HepG2 (cell line): ENCODE measurements at regions not wholly inside any gene's neighbourhood (a gene's known extent, or its start where the extent isn't known, plus 50 kb on each side); places are given as distances from the start of the nearest gene placed in this dataset.

ENCODE experiments used
- ATAC-seq: fragments of 200-7000 bp; cut with Tn5 transposase; 3 replicates; pipeline ENCODE4 v1.9.1; 2020; ENCODE audit warnings: mild to moderate bottlenecking, moderate library complexity
- BruUV-seq: library from RNA; stranded (reverse); fragments of 400-500 nt; replicated peaks from 2 replicates; lab custom pipeline; 2021; lab: Mats Ljungman, UMichigan
- CTCF ChIA-PET: fragments of 300-600 bp; formaldehyde crosslinking; extraction: SDS; loops from one replicate; lab custom pipeline; 2021; ENCODE audit warnings: low total read pairs, inconsistent platforms, low intra/inter-chr PET ratio; lab: Yijun Ruan, JAX
- POLR2A ChIA-PET: fragments of 350-600 bp; sonication (Branson Sonifier 250); formaldehyde crosslinking; loops from one replicate; lab custom pipeline; 2020; ENCODE audit warnings: antibody characterized with exemption, inconsistent platforms; lab: Yijun Ruan, JAX
- DNase-seq: peaks from one replicate; pipeline ENCODE4 v3.0.0-alpha.2; 2015; ENCODE audit warnings: low spot score
- FAIRE-seq: peaks from 3 replicates; lab custom pipeline; 2011; peaks lifted over from hg19 to GRCh38; lab: Jason Lieb, UNC
- H2AFZ ChIP-seq: one replicate; pipeline ENCODE4 v1.6.1; 2011; ENCODE audit warnings: low read length, inconsistent platforms
- H3K27ac ChIP-seq: fragments of 300-600 bp; 3 replicates; pipeline ENCODE4 v1.8.0; 2011; ENCODE audit warnings: mixed run types, mild to moderate bottlenecking, mixed read lengths, low read length, inconsistent platforms; ENCODE audit not compliant: insufficient read depth; ENCODE audit errors: extremely low read length
- H3K27me3 ChIP-seq, 2 experiments: fragments of 200-600 bp in 1 of 2; 2 replicates in 1 of 2; 3 replicates in 1 of 2; pipeline versions ENCODE4 v1.6.0 to v1.8.0; 2011; ENCODE audit warnings: low read length in 2 of 2, mild to moderate bottlenecking in 2 of 2, moderate library complexity in 2 of 2, inconsistent platforms in 1 of 2; ENCODE audit not compliant: insufficient read depth in 2 of 2, control insufficient read depth in 1 of 2
- H3K36me3 ChIP-seq, 2 experiments: fragments of 200-600 bp in 1 of 2; replicated peaks in 1 of 2; 2 replicates in 1 of 2; 3 replicates in 1 of 2; pipeline versions ENCODE4 v1.5.1 to v1.8.0; 2011; ENCODE audit warnings: low read length in 2 of 2, inconsistent platforms in 1 of 2; ENCODE audit not compliant: insufficient read depth in 2 of 2, control insufficient read depth in 1 of 2
- H3K4me1 ChIP-seq: 2 replicates; pipeline ENCODE4 v1.5.1; 2012; ENCODE audit warnings: low read length, inconsistent platforms; ENCODE audit not compliant: insufficient read depth
- H3K4me2 ChIP-seq: 2 replicates; pipeline ENCODE4 v1.6.0; 2011; ENCODE audit warnings: low read depth, low read length, inconsistent platforms
- H3K4me3 ChIP-seq, 3 experiments: fragments of 200-600 bp in 1 of 3; sonication (generic), shearing (Covaris generic) in 1 of 3; replicated peaks in 1 of 3; 2 replicates each; pipeline ENCODE4 v1.5.1; 2011 to 2016; ENCODE audit warnings: low read length in 3 of 3, inconsistent platforms in 2 of 3, low read depth in 2 of 3, mild to moderate bottlenecking in 2 of 3, control low read depth in 1 of 3, mixed read lengths in 1 of 3; ENCODE audit not compliant: insufficient read depth in 1 of 3
- H3K79me2 ChIP-seq: one replicate; pipeline ENCODE4 v1.6.1; 2011; ENCODE audit warnings: low read length, inconsistent platforms; ENCODE audit not compliant: insufficient read depth
- H3K9ac ChIP-seq: 2 replicates; pipeline ENCODE4 v1.6.0; 2011; ENCODE audit warnings: mild to moderate bottlenecking, low read depth, low read length, inconsistent platforms; ENCODE audit not compliant: insufficient read depth
- H3K9me3 ChIP-seq: 2 replicates; pipeline ENCODE4 v1.5.1; 2012; ENCODE audit warnings: mild to moderate bottlenecking, low read length
- H4K20me1 ChIP-seq: 2 replicates; pipeline ENCODE4 v1.6.0; 2011; ENCODE audit warnings: inconsistent platforms, mild to moderate bottlenecking, low read length, moderate library complexity; ENCODE audit not compliant: insufficient read depth
- GLI4 ChIP-seq: sonication (generic); formaldehyde crosslinking; IDR thresholded peaks from 2 replicates; pipeline ENCODE4 v1.5.1; 2020; ENCODE audit warnings: missing genetic modification reagents, mild to moderate bottlenecking, moderate library complexity, borderline replicate concordance
- IRX3 ChIP-seq: sonication (generic); formaldehyde crosslinking; IDR thresholded peaks from 2 replicates; pipeline ENCODE4 v1.8.1; 2023; ENCODE audit warnings: mild to moderate bottlenecking, low read depth, missing genetic modification reagents, borderline replicate concordance
- NFYB ChIP-seq: sonication (generic); formaldehyde crosslinking; IDR thresholded peaks from 2 replicates; pipeline ENCODE4 v1.4.0; 2020; ENCODE audit warnings: missing genetic modification reagents
- NR2F6 ChIP-seq, 2 experiments: IDR thresholded peaks; 2 replicates each; pipeline ENCODE4 v1.6.1; 2016; ENCODE audit warnings: antibody characterized with exemption in 1 of 2, mild to moderate bottlenecking in 1 of 2
- PATZ1 ChIP-seq: sonication (generic); formaldehyde crosslinking; IDR thresholded peaks from 2 replicates; pipeline ENCODE4 v1.4.0; 2020; ENCODE audit warnings: missing genetic modification reagents
- PTBP1 ChIP-seq: fragments of 200-400 bp; formaldehyde crosslinking; IDR thresholded peaks from 2 replicates; pipeline ENCODE4 v1.6.1; 2018; ENCODE audit warnings: low read length, low read depth; ENCODE audit not compliant: poor library complexity, severe bottlenecking
- RBAK ChIP-seq: sonication (generic); formaldehyde crosslinking; IDR thresholded peaks from 2 replicates; pipeline ENCODE4 v1.5.1; 2020; ENCODE audit warnings: mild to moderate bottlenecking, missing genetic modification reagents
- SATB2 ChIP-seq: sonication (generic); formaldehyde crosslinking; IDR thresholded peaks from 2 replicates; pipeline ENCODE4 v1.5.0; 2020; ENCODE audit warnings: missing genetic modification reagents
- ZHX1 ChIP-seq: sonication (generic); formaldehyde crosslinking; IDR thresholded peaks from 2 replicates; pipeline ENCODE4 v1.8.1; 2022; ENCODE audit warnings: low read depth, mild to moderate bottlenecking, missing genetic modification reagents
- ZNF230 ChIP-seq: sonication (generic); formaldehyde crosslinking; IDR thresholded peaks from 2 replicates; pipeline ENCODE4 v1.4.0; 2020; ENCODE audit warnings: mild to moderate bottlenecking, missing genetic modification reagents
- ZNF512B ChIP-seq: sonication (generic); formaldehyde crosslinking; IDR thresholded peaks from 2 replicates; pipeline ENCODE4 v1.5.1; 2020; ENCODE audit warnings: missing genetic modification reagents, mild to moderate bottlenecking, borderline replicate concordance
- ZNF775 ChIP-seq: sonication (generic); formaldehyde crosslinking; IDR thresholded peaks from 2 replicates; pipeline ENCODE4 v1.4.0; 2020; ENCODE audit warnings: missing genetic modification reagents, mild to moderate bottlenecking, moderate library complexity, borderline replicate concordance
- WGBS: methylation state at CpG from one replicate; pipeline ENCODE4 v1.1.6; 2017; ENCODE audit warnings: low lambda C conversion rate; 5-methylcytosine and 5-hydroxymethylcytosine counted together
- in situ Hi-C: cut with HindIII; loops from 2 replicates; pipeline ENCODE4 v1.10.0; 2017; ENCODE audit warnings: low pct_unique_long_range_greater_than_20kb; ENCODE audit not compliant: extremely low pct_ligation_motif_present
- intact Hi-C: fragments of 100-400 bp; cut with micrococcal nuclease; formaldehyde crosslinking; loops from one replicate; pipeline ENCODE4 v1.10.0; 2022; ENCODE audit not compliant: unreplicated experiment
- TF ChIP-seq, protein P1 (sequence below): sonication (generic); formaldehyde crosslinking; IDR thresholded peaks from 2 replicates; pipeline ENCODE4 v1.4.0; 2020; ENCODE audit warnings: missing genetic modification reagents

GRCh38 chr16:16877061-16877460 is 498.1 kb downstream of the NPIPA7 start:
- DNase-seq = no peak
- Histone ChIP-seq H3K4me3 (no peak overlapping the region), H3K27me3 (no peaks in the 10 kb centered on the region), H2AFZ (no peak overlapping the region), H3K9me3 (no peaks in the 10 kb centered on the region), H3K4me1 (no peaks in the 10 kb centered on the region), H3K79me2 (no peaks in the 10 kb centered on the region), H4K20me1 (no peaks in the 10 kb centered on the region), H3K4me2 (no peak overlapping the region), H3K9ac (no peak overlapping the region), H3K36me3 (no peaks in the 10 kb centered on the region), H3K27ac (no peak overlapping the region)
- intact Hi-C loops = no loop called here
- 4% methylated on average over 2 of the region's 2 CpGs for WGBS
- CTCF ChIA-PET = no interaction called here
- FAIRE-seq = no peak
- POLR2A ChIA-PET = no interaction called here
- no TSS peak for BruUV-seq
- in situ Hi-C loops = no loop called here
- no peak for ATAC-seq
- TF ChIP-seq IRX3 (CRISPR knock-in tag) (no peak), NFYB (no peak), RBAK (CRISPR knock-in tag) (no peak), GLI4 (CRISPR knock-in tag) (no peak), ZNF775 (CRISPR knock-in tag) (no peak), PTBP1 (no peak), ZNF512B (CRISPR knock-in tag) (no peak), SATB2 (no peak), ZNF230 (CRISPR knock-in tag) (no peak), NR2F6 (IDR thresholded peaks at IDR 0.05) (no peak), NR2F6 (CRISPR knock-in tag; IDR thresholded peaks at IDR 0.05) (no peak), ZHX1 (CRISPR knock-in tag) (no peak), PATZ1 (CRISPR knock-in tag) (no peak)
- TF ChIP-seq, protein P1, sequence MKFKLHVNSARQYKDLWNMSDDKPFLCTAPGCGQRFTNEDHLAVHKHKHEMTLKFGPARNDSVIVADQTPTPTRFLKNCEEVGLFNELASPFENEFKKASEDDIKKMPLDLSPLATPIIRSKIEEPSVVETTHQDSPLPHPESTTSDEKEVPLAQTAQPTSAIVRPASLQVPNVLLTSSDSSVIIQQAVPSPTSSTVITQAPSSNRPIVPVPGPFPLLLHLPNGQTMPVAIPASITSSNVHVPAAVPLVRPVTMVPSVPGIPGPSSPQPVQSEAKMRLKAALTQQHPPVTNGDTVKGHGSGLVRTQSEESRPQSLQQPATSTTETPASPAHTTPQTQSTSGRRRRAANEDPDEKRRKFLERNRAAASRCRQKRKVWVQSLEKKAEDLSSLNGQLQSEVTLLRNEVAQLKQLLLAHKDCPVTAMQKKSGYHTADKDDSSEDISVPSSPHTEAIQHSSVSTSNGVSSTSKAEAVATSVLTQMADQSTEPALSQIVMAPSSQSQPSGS (CRISPR knock-in tag) = no peak
